ENCODE measurements at regions not wholly inside any gene's neighbourhood (a gene's known extent, or its start where the extent isn't known, plus 50 kb on each side); places are given as distances from the start of the nearest gene placed in this dataset.

GRCh38 chr10:4494551-4494950 lies 331.5 kb upstream of the AKR1E2 start:
- H3K9me3 Mint-ChIP-seq (ENCODE audit: low read depth, unreplicated experiment): no peaks in the 10 kb centered on the region
- no peak overlapping the region for H3K4me3 Mint-ChIP-seq (ENCODE audit: low read depth, unreplicated experiment)
- intact Hi-C loops (cut with micrococcal nuclease; ENCODE audit: unreplicated experiment): no loop called here
- peaks cover 16% of the 10 kb centered on the region for H3K4me1 Mint-ChIP-seq (ENCODE audit: low read depth, unreplicated experiment)
- no TSS peak for BruUV-seq (replicated peaks)
- TF ChIP-seq CTCF (IDR thresholded peaks at IDR 0.05; ENCODE audit: unreplicated experiment): no peak
- CTCF ChIA-PET: no interaction called here
- H3K27me3 Mint-ChIP-seq (ENCODE audit: unreplicated experiment): no peaks in the 10 kb centered on the region
- DNase-seq: no peak
- no peak overlapping the region for H3K27ac Mint-ChIP-seq (ENCODE audit: unreplicated experiment)
- no peaks in the 10 kb centered on the region for H3K36me3 Mint-ChIP-seq (ENCODE audit: insufficient read depth, unreplicated experiment)

- Mint-ChIP-seq H3K9me3 (ENCODE audit: low read depth, unreplicated experiment) (no peaks in the 10 kb centered on the region), H3K27ac (ENCODE audit: unreplicated experiment) (no peak overlapping the region), H3K4me3 (ENCODE audit: low read depth, unreplicated experiment) (no peak overlapping the region), H3K36me3 (ENCODE audit: insufficient read depth, unreplicated experiment) (no peaks in the 10 kb centered on the region), H3K4me1 (ENCODE audit: low read depth, unreplicated experiment) (no peaks in the 10 kb centered on the region), H3K27me3 (ENCODE audit: unreplicated experiment) (peaks cover 7% of the 10 kb centered on the region)
- DNase-seq: no peak
- CTCF ChIA-PET: no interaction called here
- TF ChIP-seq CTCF (IDR thresholded peaks at IDR 0.05; ENCODE audit: unreplicated experiment): no peak
- BruUV-seq (replicated peaks): no TSS peak
- intact Hi-C loops (cut with micrococcal nuclease; ENCODE audit: unreplicated experiment): no loop called here
These were observed 333.8 kb upstream of the AKR1E2 start for GRCh38 chr10:4492202-4492601.

GRCh38 chr10:4488904-4489303 lies 337.1 kb upstream of the AKR1E2 start:
- intact Hi-C loops (cut with micrococcal nuclease; ENCODE audit: unreplicated experiment): no loop called here
- H3K36me3 Mint-ChIP-seq (ENCODE audit: insufficient read depth, unreplicated experiment): no peaks in the 10 kb centered on the region
- H3K27me3 Mint-ChIP-seq (ENCODE audit: unreplicated experiment): peaks cover 8% of the 10 kb centered on the region
- no TSS peak for BruUV-seq (replicated peaks)
- no peaks in the 10 kb centered on the region for H3K4me1 Mint-ChIP-seq (ENCODE audit: low read depth, unreplicated experiment)
- CTCF ChIA-PET: interaction anchor here (0.5 kb wide), 1 partner anchor 1196 kb away, joined by 10 read pairs; no protein-coding TSS in a partner anchor
- H3K4me3 Mint-ChIP-seq (ENCODE audit: low read depth, unreplicated experiment): no peak overlapping the region
- no peak overlapping the region for H3K27ac Mint-ChIP-seq (ENCODE audit: unreplicated experiment)
- TF ChIP-seq CTCF (IDR thresholded peaks at IDR 0.05; ENCODE audit: unreplicated experiment): no peak
- H3K9me3 Mint-ChIP-seq (ENCODE audit: low read depth, unreplicated experiment): no peaks in the 10 kb centered on the region
- no peak for DNase-seq

GRCh38 chr10:4485636-4486035 lies 340.4 kb upstream of the AKR1E2 start:
- BruUV-seq (replicated peaks): no TSS peak
- peaks cover 8% of the 10 kb centered on the region for H3K27me3 Mint-ChIP-seq (ENCODE audit: unreplicated experiment)
- no peak overlapping the region for H3K4me3 Mint-ChIP-seq (ENCODE audit: low read depth, unreplicated experiment)
- no peaks in the 10 kb centered on the region for H3K9me3 Mint-ChIP-seq (ENCODE audit: low read depth, unreplicated experiment)
- TF ChIP-seq CTCF (IDR thresholded peaks at IDR 0.05; ENCODE audit: unreplicated experiment): no peak
- no peaks in the 10 kb centered on the region for H3K4me1 Mint-ChIP-seq (ENCODE audit: low read depth, unreplicated experiment)
- H3K27ac Mint-ChIP-seq (ENCODE audit: unreplicated experiment): no peak overlapping the region
- CTCF ChIA-PET: no interaction called here
- DNase-seq: no peak
- intact Hi-C loops (cut with micrococcal nuclease; ENCODE audit: unreplicated experiment): no loop called here
- H3K36me3 Mint-ChIP-seq (ENCODE audit: insufficient read depth, unreplicated experiment): no peaks in the 10 kb centered on the region

- TF ChIP-seq CTCF (IDR thresholded peaks at IDR 0.05; ENCODE audit: unreplicated experiment): no peak
- H3K4me3 Mint-ChIP-seq (ENCODE audit: low read depth, unreplicated experiment): no peak overlapping the region
- intact Hi-C loops (cut with micrococcal nuclease; ENCODE audit: unreplicated experiment): no loop called here
- H3K27ac Mint-ChIP-seq (ENCODE audit: unreplicated experiment): no peak overlapping the region
- H3K9me3 Mint-ChIP-seq (ENCODE audit: low read depth, unreplicated experiment): peaks cover 2% of the 10 kb centered on the region
- no peaks in the 10 kb centered on the region for H3K36me3 Mint-ChIP-seq (ENCODE audit: insufficient read depth, unreplicated experiment)
- BruUV-seq (replicated peaks): no TSS peak
- H3K4me1 Mint-ChIP-seq (ENCODE audit: low read depth, unreplicated experiment): no peaks in the 10 kb centered on the region
- CTCF ChIA-PET: no interaction called here
- H3K27me3 Mint-ChIP-seq (ENCODE audit: unreplicated experiment): peaks cover 8% of the 10 kb centered on the region
- DNase-seq: no peak
These were observed 342.2 kb upstream of the AKR1E2 start for GRCh38 chr10:4483811-4484210.

Data from Calu3 (cell line).